ENCODE measurements at regions not wholly inside any gene's neighbourhood (a gene's known extent, or its start where the extent isn't known, plus 50 kb on each side); places are given as distances from the start of the nearest gene placed in this dataset.

- Histone ChIP-seq H3K9me3 (no peaks in the 10 kb centered on the region), H3K4me1 (ENCODE audit: control insufficient read depth in 1 of 2, low read depth in 2 of 2) (no peaks in the 10 kb centered on the region)
- ATAC-seq (ENCODE audit: insufficient number of reproducible peaks, low FRiP score, low read depth): no peak
Measured at GRCh38 chr2:5510082-5510481, 182.1 kb upstream of the SOX11 start.

GRCh38 chr2:5515693-5516092 lies 176.5 kb upstream of the SOX11 start:
- DNase-seq (ENCODE audit: low spot score) (no peak), ATAC-seq (ENCODE audit: insufficient number of reproducible peaks, low FRiP score, low read depth) (no peak)
- Histone ChIP-seq H3K36me3 (no peaks in the 10 kb centered on the region), H3K27ac (no peak overlapping the region), H3K4me3 (no peak overlapping the region), H3K9me3 (no peaks in the 10 kb centered on the region), H3K4me1 (ENCODE audit: control insufficient read depth in 1 of 2, low read depth in 2 of 2) (no peaks in the 10 kb centered on the region), H3K27me3 (replicated peaks; ENCODE audit: insufficient read depth) (no peaks in the 10 kb centered on the region)
- no peak for TF ChIP-seq CTCF (IDR thresholded peaks at IDR 0.05)

More at GRCh38 chr2:5510082-5510481, 182.1 kb upstream of the SOX11 start:
- TF ChIP-seq CTCF (IDR thresholded peaks at IDR 0.05): no peak
- Histone ChIP-seq H3K27me3 (replicated peaks; ENCODE audit: insufficient read depth) (no peaks in the 10 kb centered on the region), H3K27ac (no peak overlapping the region), H3K36me3 (no peaks in the 10 kb centered on the region), H3K4me3 (no peak overlapping the region)
- DNase-seq (ENCODE audit: low spot score): no peak

GRCh38 chr2:5519286-5519685 lies 172.9 kb upstream of the SOX11 start:
- Histone ChIP-seq H3K27me3 (replicated peaks; ENCODE audit: insufficient read depth) (no peaks in the 10 kb centered on the region), H3K36me3 (no peaks in the 10 kb centered on the region), H3K4me3 (no peak overlapping the region), H3K27ac (no peak overlapping the region), H3K4me1 (ENCODE audit: control insufficient read depth in 1 of 2, low read depth in 2 of 2) (no peaks in the 10 kb centered on the region), H3K9me3 (no peaks in the 10 kb centered on the region)
- TF ChIP-seq CTCF (IDR thresholded peaks at IDR 0.05): no peak
- ATAC-seq (ENCODE audit: insufficient number of reproducible peaks, low FRiP score, low read depth) (no peak), DNase-seq (ENCODE audit: low spot score) (no peak)

GRCh38 chr2:5520463-5520972 lies 171.7 kb upstream of the SOX11 start:
- ATAC-seq (ENCODE audit: insufficient number of reproducible peaks, low FRiP score, low read depth) (no peak), DNase-seq (ENCODE audit: low spot score) (no peak)
- H3K27ac ChIP-seq: no peak overlapping the region
- no peaks in the 10 kb centered on the region for H3K9me3 ChIP-seq
- H3K4me1 ChIP-seq (ENCODE audit: control insufficient read depth in 1 of 2, low read depth in 2 of 2): no peaks in the 10 kb centered on the region
- H3K27me3 ChIP-seq (replicated peaks; ENCODE audit: insufficient read depth): no peaks in the 10 kb centered on the region
- H3K36me3 ChIP-seq: no peaks in the 10 kb centered on the region
- no peak overlapping the region for H3K4me3 ChIP-seq
- TF ChIP-seq CTCF (IDR thresholded peaks at IDR 0.05): no peak

GRCh38 chr2:5521461-5521860 lies 170.7 kb upstream of the SOX11 start:
- no peaks in the 10 kb centered on the region for H3K9me3 ChIP-seq
- no peak for ATAC-seq (ENCODE audit: insufficient number of reproducible peaks, low FRiP score, low read depth)
- no peak overlapping the region for H3K27ac ChIP-seq
- H3K4me1 ChIP-seq (ENCODE audit: control insufficient read depth in 1 of 2, low read depth in 2 of 2): no peaks in the 10 kb centered on the region
- no peak for DNase-seq (ENCODE audit: low spot score)
- H3K4me3 ChIP-seq: no peak overlapping the region
- no peaks in the 10 kb centered on the region for H3K27me3 ChIP-seq (replicated peaks; ENCODE audit: insufficient read depth)
- H3K36me3 ChIP-seq: no peaks in the 10 kb centered on the region
- no peak for TF ChIP-seq CTCF (IDR thresholded peaks at IDR 0.05)

All from thoracic aorta (tissue), 2 donors.